DOHH2 (cell line): ENCODE measurements at regions not wholly inside any gene's neighbourhood (a gene's known extent, or its start where the extent isn't known, plus 50 kb on each side); places are given as distances from the start of the nearest gene placed in this dataset.
"Not testable (repeated sequence)": the region's sequence is repeated elsewhere in the genome, so short reads cannot be mapped to it uniquely, and the experiment has no call there.

ENCODE experiments used
- H3F3A ChIP-seq: fragments of 200-600 bp; sonication (generic), shearing (Covaris generic); 2 replicates; pipeline ENCODE4 v1.6.0; 2016; ENCODE audit warnings: antibody characterized with exemption, mild to moderate bottlenecking; ENCODE audit not compliant: control insufficient read depth, insufficient read depth
- H3K27ac ChIP-seq: fragments of 200-600 bp; sonication (generic); 2 replicates; pipeline ENCODE4 v1.5.1; 2014; ENCODE audit warnings: low read depth, mild to moderate bottlenecking, low read length, moderate library complexity
- H3K27me3 ChIP-seq: fragments of 200-600 bp; sonication (generic); 2 replicates; pipeline ENCODE4 v1.6.1; 2014; ENCODE audit warnings: mild to moderate bottlenecking, low read length, mixed read lengths; ENCODE audit not compliant: control insufficient read depth
- H3K36me3 ChIP-seq: fragments of 200-600 bp; sonication (generic); 2 replicates; pipeline ENCODE4 v1.6.1; 2014; ENCODE audit warnings: mild to moderate bottlenecking, low read length, moderate library complexity, mixed read lengths; ENCODE audit not compliant: control insufficient read depth
- H3K4me1 ChIP-seq: fragments of 200-600 bp; sonication (generic); 2 replicates; pipeline ENCODE4 v1.6.1; 2014; ENCODE audit warnings: mild to moderate bottlenecking, low read length, mixed read lengths; ENCODE audit not compliant: control insufficient read depth
- H3K4me2 ChIP-seq: fragments of 200-600 bp; sonication (generic); 2 replicates; pipeline ENCODE4 v1.6.0; 2014; ENCODE audit warnings: mild to moderate bottlenecking, low read length, moderate library complexity
- H3K4me3 ChIP-seq: fragments of 200-600 bp; sonication (generic); 2 replicates; pipeline ENCODE4 v1.5.1; 2014; ENCODE audit warnings: mild to moderate bottlenecking, low read length, mixed read lengths
- H3K79me2 ChIP-seq: fragments of 200-600 bp; sonication (generic); 2 replicates; pipeline ENCODE4 v1.6.1; 2014; ENCODE audit warnings: mild to moderate bottlenecking, low read length, mixed read lengths; ENCODE audit not compliant: control insufficient read depth
- H3K9me2 ChIP-seq: fragments of 200-600 bp; sonication (generic); replicated peaks from 2 replicates; pipeline ENCODE4 v1.6.1; 2014; ENCODE audit warnings: mild to moderate bottlenecking, low read length, mixed read lengths; ENCODE audit not compliant: control insufficient read depth
- H3K9me3 ChIP-seq: fragments of 200-600 bp; sonication (generic); 2 replicates; pipeline ENCODE4 v1.6.1; 2014; ENCODE audit warnings: antibody characterized with exemption, low read length, mixed read lengths; ENCODE audit not compliant: control insufficient read depth, insufficient read depth
- H4K20me1 ChIP-seq: fragments of 200-600 bp; sonication (generic); 2 replicates; pipeline ENCODE4 v1.6.0; 2014; ENCODE audit warnings: low read depth, mild to moderate bottlenecking, antibody characterized with exemption, low read length, moderate library complexity; ENCODE audit not compliant: control insufficient read depth, insufficient read depth
- EZH2phosphoT487 ChIP-seq: fragments of 200-600 bp; sonication (generic); IDR thresholded peaks from 2 replicates; pipeline ENCODE4 v1.6.1; 2017; ENCODE audit warnings: borderline replicate concordance, mild to moderate bottlenecking, antibody characterized with exemption, low read length, moderate library complexity, mixed read lengths
- TF ChIP-seq, protein P1 (sequence below): fragments of 200-600 bp; sonication (generic); IDR thresholded peaks from one replicate; pipeline ENCODE4 v1.5.1; 2014; ENCODE audit warnings: antibody characterized with exemption, mild to moderate bottlenecking, low read depth, low read length; ENCODE audit not compliant: poor library complexity, severe bottlenecking

DNA sequence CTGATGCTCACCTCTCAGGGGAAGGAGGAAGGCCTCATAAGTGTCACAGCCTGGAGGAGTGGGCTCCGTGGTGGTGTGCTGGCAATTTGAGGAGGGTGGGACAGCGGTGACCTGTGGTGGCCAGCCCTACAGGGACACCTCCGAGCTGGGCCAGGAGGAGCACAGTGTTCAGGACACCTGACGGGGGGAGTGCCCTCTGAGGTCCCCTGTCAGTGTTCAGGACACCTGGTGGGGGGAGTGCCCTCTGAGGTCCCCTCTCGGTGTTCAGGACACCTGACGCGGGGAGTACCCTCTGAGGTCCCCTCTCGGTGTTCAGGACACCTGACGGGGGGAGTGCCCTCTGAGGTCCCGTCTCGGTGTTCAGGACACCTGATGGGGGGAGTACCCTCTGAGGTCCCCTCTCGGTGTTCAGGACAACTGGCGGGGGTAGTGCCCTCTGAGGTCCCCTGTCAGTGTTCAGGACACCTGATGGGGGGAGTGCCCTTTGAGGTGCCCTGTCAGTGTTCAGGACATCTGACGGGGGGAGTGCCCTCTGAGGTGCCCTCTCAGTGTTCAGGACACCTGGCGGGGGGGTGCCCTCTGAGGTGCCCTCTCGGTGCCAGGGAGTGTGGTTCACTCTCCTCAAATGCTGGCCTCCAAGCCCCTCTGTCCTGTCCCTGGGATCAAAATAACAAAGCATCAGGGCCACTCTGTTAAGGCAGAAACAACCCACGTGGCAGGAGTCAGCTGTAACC lies 73.4 kb upstream of the ZNF469 start:
- no peak overlapping the region for H3K27ac ChIP-seq
- H3K27me3 ChIP-seq: no peaks in the 10 kb centered on the region
- no peaks in the 10 kb centered on the region for H3K4me1 ChIP-seq
- no peaks in the 10 kb centered on the region for H3K9me2 ChIP-seq
- H3K36me3 ChIP-seq: no peaks in the 10 kb centered on the region
- no peaks in the 10 kb centered on the region for H4K20me1 ChIP-seq
- no peak overlapping the region for H3K4me2 ChIP-seq
- TF ChIP-seq, protein P1, sequence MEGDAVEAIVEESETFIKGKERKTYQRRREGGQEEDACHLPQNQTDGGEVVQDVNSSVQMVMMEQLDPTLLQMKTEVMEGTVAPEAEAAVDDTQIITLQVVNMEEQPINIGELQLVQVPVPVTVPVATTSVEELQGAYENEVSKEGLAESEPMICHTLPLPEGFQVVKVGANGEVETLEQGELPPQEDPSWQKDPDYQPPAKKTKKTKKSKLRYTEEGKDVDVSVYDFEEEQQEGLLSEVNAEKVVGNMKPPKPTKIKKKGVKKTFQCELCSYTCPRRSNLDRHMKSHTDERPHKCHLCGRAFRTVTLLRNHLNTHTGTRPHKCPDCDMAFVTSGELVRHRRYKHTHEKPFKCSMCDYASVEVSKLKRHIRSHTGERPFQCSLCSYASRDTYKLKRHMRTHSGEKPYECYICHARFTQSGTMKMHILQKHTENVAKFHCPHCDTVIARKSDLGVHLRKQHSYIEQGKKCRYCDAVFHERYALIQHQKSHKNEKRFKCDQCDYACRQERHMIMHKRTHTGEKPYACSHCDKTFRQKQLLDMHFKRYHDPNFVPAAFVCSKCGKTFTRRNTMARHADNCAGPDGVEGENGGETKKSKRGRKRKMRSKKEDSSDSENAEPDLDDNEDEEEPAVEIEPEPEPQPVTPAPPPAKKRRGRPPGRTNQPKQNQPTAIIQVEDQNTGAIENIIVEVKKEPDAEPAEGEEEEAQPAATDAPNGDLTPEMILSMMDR: no peak
- TF ChIP-seq EZH2phosphoT487: no peak
- H3K4me3 ChIP-seq: no peak overlapping the region
- peaks cover 7% of the 10 kb centered on the region; the same call in 1 of the 2 replicates for H3K9me3 ChIP-seq
- no peaks in the 10 kb centered on the region for H3F3A ChIP-seq
- H3K79me2 ChIP-seq: no peaks in the 10 kb centered on the region

GRCh38 chr16:88309908-88310265 lies 72.9 kb upstream of the ZNF469 start:
- Histone ChIP-seq H3K27ac (no peak overlapping the region), H3K36me3 (no peaks in the 10 kb centered on the region), H3K27me3 (no peaks in the 10 kb centered on the region), H3K4me3 (no peak overlapping the region), H3K79me2 (no peaks in the 10 kb centered on the region), H3K4me2 (no peak overlapping the region), H4K20me1 (no peaks in the 10 kb centered on the region), H3K9me2 (no peaks in the 10 kb centered on the region), H3K9me3 (peaks cover 7% of the 10 kb centered on the region; the same call in 1 of the 2 replicates), H3F3A (no peaks in the 10 kb centered on the region), H3K4me1 (no peaks in the 10 kb centered on the region)
- TF ChIP-seq EZH2phosphoT487: no peak
- TF ChIP-seq, protein P1: peak; percentile 32

DNA sequence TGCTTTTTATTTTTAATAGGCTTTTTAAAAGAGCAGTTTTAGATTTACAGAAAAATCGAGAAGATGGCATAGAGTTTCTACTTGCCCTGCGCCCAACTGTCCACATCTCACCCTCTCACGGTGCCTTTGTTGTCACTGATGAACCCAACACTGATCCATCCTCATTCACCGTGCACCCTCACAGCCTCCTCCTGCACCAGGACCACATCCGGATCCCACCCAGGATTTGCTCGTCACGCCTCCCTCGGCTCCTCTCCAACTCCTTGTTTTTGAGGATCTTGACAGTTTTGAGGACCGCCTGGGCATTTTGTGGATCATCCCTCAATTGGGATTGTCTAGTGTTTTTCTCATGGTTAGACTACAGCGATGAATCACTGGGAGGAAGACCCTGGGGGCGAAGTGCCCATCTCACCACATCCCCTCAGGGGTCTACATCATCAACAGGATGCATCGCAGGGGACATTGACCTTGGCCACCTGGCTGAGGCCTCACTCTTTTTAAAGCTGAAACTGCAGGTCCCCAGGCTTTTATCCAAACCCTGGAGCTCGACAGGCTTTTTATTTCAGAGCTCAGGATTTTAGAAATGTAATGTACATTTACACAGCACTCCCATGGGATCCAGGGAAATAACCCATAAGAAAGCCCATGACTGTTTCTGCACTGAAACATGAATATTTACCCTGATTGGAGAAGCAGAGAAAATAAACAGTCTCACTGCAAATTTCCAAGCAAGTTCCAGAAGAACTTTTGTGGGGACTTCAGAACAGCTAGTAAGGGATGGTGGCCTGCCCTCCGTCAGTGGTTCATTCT lies 71.8 kb upstream of the ZNF469 start:
- Histone ChIP-seq H3K27ac (no peak overlapping the region), H3K4me3 (no peak overlapping the region), H3K27me3 (no peaks in the 10 kb centered on the region), H3K4me1 (no peaks in the 10 kb centered on the region), H3K4me2 (no peak overlapping the region), H4K20me1 (no peaks in the 10 kb centered on the region), H3K79me2 (no peaks in the 10 kb centered on the region), H3K9me3 (no peaks in the 10 kb centered on the region; the same call in 1 of the 2 replicates), H3K9me2 (no peaks in the 10 kb centered on the region), H3K36me3 (no peaks in the 10 kb centered on the region), H3F3A (no peaks in the 10 kb centered on the region)
- no peak for TF ChIP-seq EZH2phosphoT487
- TF ChIP-seq, protein P1: no peak

DNA sequence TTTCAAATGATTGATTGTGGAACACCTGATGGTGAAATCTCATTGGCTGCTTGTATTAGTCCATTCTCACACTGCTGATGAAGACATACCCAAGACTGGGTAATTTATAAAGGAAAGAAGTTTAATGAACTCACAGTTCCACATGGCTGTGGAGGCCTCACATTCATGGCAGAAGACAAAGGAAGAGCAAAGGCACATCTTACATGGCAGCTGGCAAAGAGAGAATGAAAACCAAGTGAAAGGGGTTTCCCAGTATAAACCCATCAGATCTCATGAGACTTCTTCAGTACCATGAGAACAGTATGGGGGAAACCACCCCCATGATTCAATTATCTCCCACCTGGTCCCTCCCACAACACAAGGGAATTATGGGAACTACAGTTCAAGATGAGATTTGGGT lies 70.9 kb upstream of the ZNF469 start:
- not testable (repeated sequence) for H3K36me3 ChIP-seq, H3K9me2 ChIP-seq, H3F3A ChIP-seq, H3K4me3 ChIP-seq, H3K9me3 ChIP-seq, H3K4me1 ChIP-seq, H3K27ac ChIP-seq, H3K79me2 ChIP-seq, H3K27me3 ChIP-seq, H3K4me2 ChIP-seq, H4K20me1 ChIP-seq
